ENCODE measurements at regions not wholly inside any gene's neighbourhood (a gene's known extent, or its start where the extent isn't known, plus 50 kb on each side); places are given as distances from the start of the nearest gene placed in this dataset.

GRCh38 chr9:75715360-75715759, 175.1 kb upstream of the PCSK5 start:
- no peak for TF ChIP-seq CTCF (IDR thresholded peaks at IDR 0.05; ENCODE audit: low read depth, low read length, missing input control)
- no peak for TF ChIP-seq GABPA (IDR thresholded peaks at IDR 0.05 in 1 of 2, conservative IDR thresholded peaks at IDR 0.05 in 1 of 2)
- no peak for TF ChIP-seq SP1 (IDR thresholded peaks at IDR 0.05)
- TF ChIP-seq RAD21 (IDR thresholded peaks at IDR 0.05), result no peak
- no peak for TF ChIP-seq JUND (IDR thresholded peaks at IDR 0.05)
- no peak for TF ChIP-seq MAX (IDR thresholded peaks at IDR 0.05)
- TF ChIP-seq EGR1 (IDR thresholded peaks at IDR 0.05; ENCODE audit: low read depth in 2 of 2), result no peak
- TF ChIP-seq TAF1 (conservative IDR thresholded peaks at IDR 0.05), result no peak
- TF ChIP-seq FOXA1 (IDR thresholded peaks at IDR 0.05), result no peak
- no peak for TF ChIP-seq RXRA (IDR thresholded peaks at IDR 0.05)

All from liver (tissue), 3 donors.